Uterus (tissue), 3 donors: ENCODE measurements at regions not wholly inside any gene's neighbourhood (a gene's known extent, or its start where the extent isn't known, plus 50 kb on each side); places are given as distances from the start of the nearest gene placed in this dataset.

ENCODE experiments used
- DNase-seq, 2 donors: peaks; one replicate each; pipeline ENCODE4 v3.0.0-alpha.2; 2019 to 2020
- H3K27ac ChIP-seq, 2 donors: fragments of 200-600 bp; sonication (generic); 1 replicate in 1 of 2; 2 replicates in 1 of 2; pipeline ENCODE4 v1.5.1; 2016 to 2018
- H3K27me3 ChIP-seq, 2 donors: fragments of 200-600 bp; sonication (generic); one replicate each; pipeline ENCODE4 v1.5.1; 2018 to 2019; ENCODE audit warnings: control low read depth in 1 of 2
- H3K36me3 ChIP-seq, 2 donors: fragments of 200-600 bp; sonication (generic); one replicate each; pipeline ENCODE4 v1.5.1; 2019; ENCODE audit warnings: control low read depth in 1 of 2
- H3K4me1 ChIP-seq, 2 donors: fragments of 200-600 bp; sonication (generic); one replicate each; pipeline ENCODE4 v1.5.1; 2018 to 2019; ENCODE audit warnings: control low read depth in 1 of 2
- H3K4me3 ChIP-seq, 2 donors: fragments of 200-600 bp; sonication (generic); 1 replicate in 1 of 2; 2 replicates in 1 of 2; pipeline ENCODE4 v1.5.1; 2018 to 2019; ENCODE audit warnings: mild to moderate bottlenecking in 1 of 2
- H3K9me3 ChIP-seq, 2 donors: fragments of 200-600 bp; sonication (generic); one replicate each; pipeline ENCODE4 v1.5.1; 2019; ENCODE audit warnings: control low read depth in 1 of 2
- POLR2A ChIP-seq, 2 donors: fragments of 450-650 bp; IDR thresholded peaks; one replicate each; pipeline ENCODE4 v1.6.1; 2016; ENCODE audit warnings: antibody characterized with exemption in 2 of 2, mild to moderate bottlenecking in 1 of 2, moderate library complexity in 1 of 2
- intact Hi-C: fragments of 100-400 bp; cut with DNase I; formaldehyde crosslinking; loops from one replicate; pipeline ENCODE4 v1.15.1; 2023; ENCODE audit warnings: low total_unique reads
- TF ChIP-seq, protein P1 (sequence below), 4 experiments: fragments of 200-600 bp in 2 of 4; fragments of 450-650 bp in 2 of 4; sonication (generic) in 2 of 4; IDR thresholded peaks; one replicate each; pipeline ENCODE4 v1.5.1; 2016 to 2019; ENCODE audit warnings: antibody characterized with exemption in 4 of 4, mild to moderate bottlenecking in 2 of 4, moderate library complexity in 1 of 4
- donor health status: DM: yes; HTN: yes; CAD: no.

DNA sequence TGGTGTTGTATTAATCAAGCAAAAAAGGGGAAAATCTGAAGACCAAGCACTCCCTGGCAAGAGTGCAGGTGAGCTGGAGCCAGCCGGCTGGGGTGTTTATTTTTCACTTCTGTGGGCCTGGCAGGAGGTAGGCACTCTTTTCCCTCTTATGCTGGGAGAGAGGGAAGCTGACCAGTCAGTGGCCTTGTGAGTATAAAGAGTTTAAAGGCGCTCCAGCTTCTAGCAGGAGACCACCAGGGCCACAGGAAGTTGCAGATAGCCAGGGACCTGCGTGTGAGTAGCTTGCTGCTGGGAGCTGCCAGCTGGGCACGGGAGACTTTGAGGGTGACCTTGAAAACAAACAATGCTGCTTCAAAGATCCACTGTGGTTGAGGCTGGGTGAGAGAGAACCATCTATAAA lies 217.4 kb upstream of the PWP1 start:
- Histone ChIP-seq H3K27me3 (no peaks in the 10 kb centered on the region), H3K9me3 (no peaks in the 10 kb centered on the region), H3K36me3 (no peaks in the 10 kb centered on the region), H3K4me1 (no peaks in the 10 kb centered on the region), H3K4me3 (no peak overlapping the region), H3K27ac (no peak overlapping the region)
- intact Hi-C loops = no loop called here
- no peak for DNase-seq
- TF ChIP-seq, protein P1, sequence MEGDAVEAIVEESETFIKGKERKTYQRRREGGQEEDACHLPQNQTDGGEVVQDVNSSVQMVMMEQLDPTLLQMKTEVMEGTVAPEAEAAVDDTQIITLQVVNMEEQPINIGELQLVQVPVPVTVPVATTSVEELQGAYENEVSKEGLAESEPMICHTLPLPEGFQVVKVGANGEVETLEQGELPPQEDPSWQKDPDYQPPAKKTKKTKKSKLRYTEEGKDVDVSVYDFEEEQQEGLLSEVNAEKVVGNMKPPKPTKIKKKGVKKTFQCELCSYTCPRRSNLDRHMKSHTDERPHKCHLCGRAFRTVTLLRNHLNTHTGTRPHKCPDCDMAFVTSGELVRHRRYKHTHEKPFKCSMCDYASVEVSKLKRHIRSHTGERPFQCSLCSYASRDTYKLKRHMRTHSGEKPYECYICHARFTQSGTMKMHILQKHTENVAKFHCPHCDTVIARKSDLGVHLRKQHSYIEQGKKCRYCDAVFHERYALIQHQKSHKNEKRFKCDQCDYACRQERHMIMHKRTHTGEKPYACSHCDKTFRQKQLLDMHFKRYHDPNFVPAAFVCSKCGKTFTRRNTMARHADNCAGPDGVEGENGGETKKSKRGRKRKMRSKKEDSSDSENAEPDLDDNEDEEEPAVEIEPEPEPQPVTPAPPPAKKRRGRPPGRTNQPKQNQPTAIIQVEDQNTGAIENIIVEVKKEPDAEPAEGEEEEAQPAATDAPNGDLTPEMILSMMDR (IDR thresholded peaks at IDR 0.05) = no peak
- no peak for TF ChIP-seq POLR2A (IDR thresholded peaks at IDR 0.05)

DNA sequence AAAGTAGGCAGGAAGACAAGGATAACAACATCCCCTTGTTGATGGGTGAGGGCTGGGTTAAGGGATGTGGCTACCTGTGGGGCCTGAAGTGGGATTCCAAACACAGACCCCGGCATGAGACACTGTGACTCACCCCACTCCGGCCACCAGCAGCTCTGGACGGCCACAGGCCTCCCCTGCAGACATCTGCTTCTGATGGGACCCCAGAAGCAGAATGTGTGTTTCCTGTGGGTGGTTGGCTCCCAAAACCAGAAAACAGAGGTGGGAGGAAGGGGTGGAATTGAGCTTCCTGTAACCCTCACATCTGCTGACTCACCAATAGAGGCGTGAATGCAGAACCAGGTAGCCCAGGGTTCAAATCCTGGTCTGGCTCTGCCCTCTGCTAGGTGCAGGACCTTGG lies 216.6 kb upstream of the PWP1 start:
- no peaks in the 10 kb centered on the region for H3K36me3 ChIP-seq
- no peak for DNase-seq
- TF ChIP-seq, protein P1 (IDR thresholded peaks at IDR 0.05) = no peak
- no peak for TF ChIP-seq POLR2A (IDR thresholded peaks at IDR 0.05)
- H3K4me3 ChIP-seq = no peak overlapping the region
- H3K27me3 ChIP-seq = no peaks in the 10 kb centered on the region
- H3K9me3 ChIP-seq = no peaks in the 10 kb centered on the region
- no peak overlapping the region for H3K27ac ChIP-seq
- H3K4me1 ChIP-seq = no peaks in the 10 kb centered on the region
- intact Hi-C loops = no loop called here

DNA sequence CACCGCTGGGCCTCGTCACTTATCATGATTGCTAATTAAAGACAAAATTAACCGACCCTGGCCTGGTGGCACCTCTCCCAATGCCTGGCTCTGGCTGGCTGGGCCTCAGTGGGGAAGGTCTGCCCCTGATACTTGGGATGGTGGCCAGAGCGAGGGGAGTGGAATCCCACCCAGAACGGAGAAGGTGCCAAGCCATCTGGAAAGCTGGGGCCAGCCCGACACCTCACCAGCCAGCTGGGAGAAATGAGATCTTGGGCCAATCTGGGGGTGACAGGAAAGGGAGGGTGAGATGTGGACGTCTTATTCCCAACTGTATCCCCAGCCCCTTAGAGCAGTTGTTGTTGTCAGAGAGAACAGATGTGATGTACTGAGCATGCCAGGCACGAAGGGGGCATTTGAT lies 215.0 kb upstream of the PWP1 start:
- H3K27ac ChIP-seq = no peak overlapping the region
- H3K4me3 ChIP-seq = no peak overlapping the region
- H3K9me3 ChIP-seq = no peaks in the 10 kb centered on the region
- no peak for DNase-seq
- H3K36me3 ChIP-seq = no peaks in the 10 kb centered on the region
- TF ChIP-seq, protein P1 (IDR thresholded peaks at IDR 0.05) = no peak
- no peak for TF ChIP-seq POLR2A (IDR thresholded peaks at IDR 0.05)
- H3K27me3 ChIP-seq = no peaks in the 10 kb centered on the region
- intact Hi-C loops = no loop called here
- no peaks in the 10 kb centered on the region for H3K4me1 ChIP-seq

DNA sequence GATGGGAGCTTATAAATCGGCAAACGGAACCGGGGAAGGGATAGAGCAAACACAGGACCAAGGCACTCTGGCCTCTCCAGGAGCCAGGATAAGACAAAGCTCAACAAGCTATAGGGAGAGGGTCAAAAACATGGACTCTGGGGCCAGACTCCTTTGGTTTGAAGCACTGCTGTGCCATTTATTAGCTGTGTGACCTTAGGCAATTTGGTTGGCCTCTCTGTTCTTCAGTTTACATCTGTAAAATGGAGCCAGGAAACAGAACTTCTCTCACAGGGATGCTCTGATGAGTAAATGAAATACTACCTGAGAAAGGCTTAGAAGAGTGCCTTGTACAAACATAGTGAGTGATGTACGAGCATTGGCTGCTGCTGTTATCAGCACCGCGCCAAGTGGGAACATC lies 213.3 kb upstream of the PWP1 start:
- Histone ChIP-seq H3K27me3 (no peaks in the 10 kb centered on the region), H3K9me3 (no peaks in the 10 kb centered on the region), H3K4me3 (no peak overlapping the region), H3K36me3 (no peaks in the 10 kb centered on the region), H3K27ac (no peak overlapping the region), H3K4me1 (no peaks in the 10 kb centered on the region)
- DNase-seq = no peak
- TF ChIP-seq, protein P1 (IDR thresholded peaks at IDR 0.05) = no peak
- TF ChIP-seq POLR2A (IDR thresholded peaks at IDR 0.05) = no peak
- intact Hi-C loops = no loop called here

GRCh38 chr12:107474099-107474498 lies 211.5 kb upstream of the PWP1 start:
- H3K27me3 ChIP-seq = no peaks in the 10 kb centered on the region
- intact Hi-C loops = no loop called here
- no peaks in the 10 kb centered on the region for H3K9me3 ChIP-seq
- TF ChIP-seq, protein P1 (IDR thresholded peaks at IDR 0.05) = no peak
- no peak for TF ChIP-seq POLR2A (IDR thresholded peaks at IDR 0.05)
- no peak overlapping the region for H3K27ac ChIP-seq
- H3K36me3 ChIP-seq = no peaks in the 10 kb centered on the region
- no peaks in the 10 kb centered on the region for H3K4me1 ChIP-seq
- H3K4me3 ChIP-seq = no peak overlapping the region
- no peak for DNase-seq
